Retina (tissue), 1 donor: ENCODE measurements at regions not wholly inside any gene's neighbourhood (a gene's known extent, or its start where the extent isn't known, plus 50 kb on each side); places are given as distances from the start of the nearest gene placed in this dataset.

Experiments
- DNase-seq: peaks from one replicate; pipeline ENCODE4 v3.0.0-alpha.2; 2016

DNA sequence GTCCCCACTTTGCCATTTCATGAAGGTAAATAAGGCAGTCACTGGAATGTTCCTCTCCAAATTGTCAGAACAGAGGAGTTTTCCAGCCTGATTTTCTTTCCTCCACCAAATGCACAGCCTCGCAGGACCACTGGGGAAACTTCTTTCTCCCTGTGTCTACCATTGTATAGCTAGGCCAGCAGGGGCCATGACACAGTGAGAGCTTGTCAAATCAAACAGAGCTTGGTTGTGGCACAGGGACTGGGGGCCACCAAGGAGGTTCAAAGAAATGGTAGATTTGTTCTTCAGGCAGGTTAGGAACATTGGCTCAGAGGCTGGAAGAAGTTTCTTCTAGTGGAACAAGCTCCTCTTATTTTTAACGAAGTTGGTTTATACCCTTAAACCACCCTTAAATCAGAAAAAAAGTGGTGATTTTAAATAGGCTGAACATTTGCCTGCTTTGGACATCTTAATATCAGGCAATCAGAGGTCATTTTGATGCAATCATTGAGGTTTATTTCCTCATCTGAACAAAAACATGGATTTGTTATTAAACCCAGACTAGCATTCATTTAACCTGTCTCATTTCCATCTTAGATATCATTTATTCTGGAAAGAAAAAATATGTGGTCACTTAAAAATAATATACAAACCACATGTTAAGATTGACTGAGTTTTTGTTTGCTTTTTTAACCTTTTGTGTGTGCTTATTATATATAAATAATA is 105.6 kb downstream of the GTPBP8 start:
- no peak for DNase-seq

DNA sequence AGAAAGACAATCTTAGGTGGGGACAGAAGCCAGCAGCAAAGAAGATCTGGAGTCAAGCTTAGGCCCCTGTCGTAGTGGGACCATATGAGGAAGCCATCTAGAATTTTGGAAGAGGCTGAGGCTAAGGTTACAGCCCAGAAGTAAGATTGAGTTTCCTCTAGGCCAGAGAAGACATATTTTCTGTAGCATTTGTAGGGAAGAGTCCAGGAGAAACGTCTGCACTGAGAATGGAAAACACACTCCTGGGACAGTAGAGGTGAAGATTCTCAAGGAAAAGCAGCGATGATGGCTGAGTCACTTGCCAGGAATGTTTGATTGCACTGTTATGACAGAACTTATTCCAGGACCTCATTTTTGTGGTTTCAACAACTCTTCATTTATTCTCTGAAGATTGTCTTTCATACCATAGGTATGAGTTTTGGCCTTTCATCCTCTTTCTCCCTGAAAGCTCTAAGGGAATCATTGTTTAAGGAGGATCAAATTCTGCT is 107.2 kb downstream of the GTPBP8 start:
- no peak for DNase-seq

DNA sequence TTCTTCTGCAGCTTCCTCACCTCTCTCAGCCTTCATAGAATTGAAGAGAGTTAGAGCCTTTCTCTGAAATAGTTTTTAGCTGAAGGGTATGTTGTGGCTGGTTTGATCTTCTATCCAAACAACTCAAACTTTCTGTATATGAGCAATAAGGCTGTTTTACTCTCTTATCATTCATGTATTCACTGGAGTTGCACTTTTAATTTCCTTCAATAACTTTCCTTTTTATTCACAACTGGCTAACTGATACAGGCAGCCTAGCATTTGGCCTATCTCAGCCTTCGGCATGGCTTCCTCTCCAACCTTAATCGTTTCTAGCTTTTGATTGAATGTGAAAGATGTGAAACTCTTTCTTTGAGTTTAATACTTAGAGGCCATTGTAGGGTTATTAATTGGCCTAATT is 109.3 kb downstream of the GTPBP8 start:
- no peak for DNase-seq

DNA sequence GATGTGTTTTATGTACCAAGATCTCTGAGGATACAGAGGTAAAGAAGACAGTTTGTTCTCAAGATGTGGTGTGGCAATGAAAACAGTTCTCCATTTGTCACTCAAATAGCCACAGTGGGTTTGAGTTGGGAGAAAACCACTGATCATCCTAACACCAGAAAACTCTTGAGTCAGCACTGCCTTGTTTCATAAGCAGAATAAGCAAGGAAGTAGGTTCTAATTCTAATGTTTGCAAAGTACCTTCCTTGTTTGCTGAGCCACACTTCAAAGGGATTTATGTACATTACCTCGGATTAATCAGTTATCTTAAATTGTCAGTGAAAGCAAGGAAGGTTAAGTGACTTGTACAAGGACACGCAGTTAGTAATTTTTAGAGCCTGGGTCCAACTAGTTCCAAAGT is 107.8 kb upstream of the BOC start:
- DNase-seq = no peak

DNA sequence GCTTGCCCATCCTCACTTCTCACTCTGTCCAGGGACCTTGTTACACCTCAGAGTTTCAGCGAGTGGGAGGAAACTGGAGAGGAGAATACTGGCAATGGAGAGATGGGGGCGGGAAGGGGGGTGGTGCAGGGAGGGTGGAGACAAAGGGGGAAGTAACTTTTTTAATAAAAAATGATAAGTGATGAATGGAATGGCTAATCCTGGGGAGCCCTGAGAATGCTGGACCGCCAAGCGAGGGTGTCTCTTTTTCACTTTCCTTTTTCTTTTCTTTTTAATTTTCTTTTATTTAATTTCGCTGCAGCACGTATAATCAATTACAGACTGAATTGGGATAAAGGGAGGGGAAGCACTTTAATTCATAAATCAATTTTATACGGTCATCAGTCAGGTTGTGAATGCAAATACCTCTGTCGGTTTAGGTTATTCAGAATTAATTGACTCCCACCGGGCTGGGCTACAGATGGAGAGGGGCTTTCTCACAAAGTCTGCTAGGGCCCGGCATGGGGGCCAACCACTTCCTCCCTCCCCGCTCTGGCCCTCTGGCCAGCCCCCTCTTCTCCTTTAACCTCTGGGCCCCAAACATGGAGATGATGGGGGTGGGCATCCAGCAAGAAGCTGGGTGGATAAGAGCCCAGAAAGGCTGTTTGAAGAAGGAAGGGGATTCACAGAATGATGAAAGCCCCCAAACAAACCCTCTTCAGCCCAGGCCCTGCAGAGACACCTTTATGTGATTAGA is 106.8 kb upstream of the BOC start:
- DNase-seq = peak; percentile 56

DNA sequence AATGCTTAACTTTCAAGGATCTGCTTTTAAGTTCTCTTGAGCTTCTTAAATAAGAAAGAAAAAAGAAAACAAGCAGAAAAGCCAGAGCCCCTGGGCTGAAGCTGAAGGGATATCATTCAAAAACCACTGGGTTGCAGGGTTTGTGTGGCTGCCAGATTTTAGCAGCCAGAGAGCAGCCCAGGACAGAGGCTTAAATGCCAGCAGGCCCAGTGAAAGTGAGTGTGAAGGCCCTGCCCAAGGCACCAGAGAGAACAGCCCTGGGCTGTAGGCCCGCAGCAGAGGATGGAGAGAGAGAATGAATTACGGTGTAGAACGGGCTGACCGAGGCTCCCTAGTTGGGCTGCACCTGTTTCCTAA is 106.3 kb upstream of the BOC start:
- DNase-seq = no peak

DNA sequence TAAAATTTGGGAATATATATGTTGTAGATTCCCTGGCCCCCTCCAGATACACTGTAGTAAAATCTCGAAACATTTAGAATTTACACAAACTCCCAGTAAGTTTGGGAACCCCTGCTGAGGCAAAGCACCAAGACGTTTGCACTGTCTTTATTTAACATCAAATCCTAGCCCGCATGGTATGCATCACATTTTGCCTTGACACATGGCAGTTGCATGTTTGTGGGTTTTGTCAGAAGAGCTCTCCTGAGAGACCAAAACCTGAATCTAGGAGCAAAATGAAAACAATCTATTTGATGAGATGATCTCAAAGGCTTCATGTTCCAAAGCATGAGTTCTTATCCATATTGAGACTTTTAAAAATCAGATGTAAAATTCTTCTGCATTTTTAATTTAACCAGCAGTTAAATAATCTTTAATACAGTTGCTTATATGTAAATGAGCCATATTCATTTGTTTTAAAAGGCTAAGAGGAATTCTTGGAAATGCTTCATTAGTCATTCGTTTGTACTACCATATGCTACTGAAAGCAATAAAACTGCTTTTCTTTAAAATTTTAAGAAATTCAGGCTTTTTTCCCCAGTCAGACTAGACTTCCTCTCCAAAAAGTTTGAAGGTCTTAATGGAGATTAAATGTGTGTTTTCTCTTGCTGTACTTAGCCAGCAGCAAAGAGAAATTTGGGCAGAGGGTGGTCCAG is 105.2 kb upstream of the BOC start:
- no peak for DNase-seq

DNA sequence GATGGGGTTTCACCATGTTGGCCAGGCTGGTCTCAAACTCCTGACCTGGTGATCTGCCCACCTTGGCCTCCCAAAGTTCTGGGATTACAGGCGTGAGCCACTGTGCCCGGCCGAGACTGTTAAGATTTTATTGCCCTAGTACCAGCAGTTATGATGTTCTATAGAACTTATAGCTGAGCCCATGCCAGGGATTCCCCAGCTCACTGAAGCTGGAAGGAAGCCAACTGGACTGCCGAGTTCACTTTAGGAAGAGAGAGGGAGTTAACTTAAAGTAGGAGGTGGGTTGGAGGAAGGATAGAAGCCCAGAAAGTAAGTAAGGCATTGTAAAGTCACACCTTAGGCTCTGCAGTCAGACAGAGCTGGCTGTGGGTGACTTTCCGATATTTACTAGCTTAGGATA is 101.1 kb upstream of the BOC start:
- DNase-seq = no peak

DNA sequence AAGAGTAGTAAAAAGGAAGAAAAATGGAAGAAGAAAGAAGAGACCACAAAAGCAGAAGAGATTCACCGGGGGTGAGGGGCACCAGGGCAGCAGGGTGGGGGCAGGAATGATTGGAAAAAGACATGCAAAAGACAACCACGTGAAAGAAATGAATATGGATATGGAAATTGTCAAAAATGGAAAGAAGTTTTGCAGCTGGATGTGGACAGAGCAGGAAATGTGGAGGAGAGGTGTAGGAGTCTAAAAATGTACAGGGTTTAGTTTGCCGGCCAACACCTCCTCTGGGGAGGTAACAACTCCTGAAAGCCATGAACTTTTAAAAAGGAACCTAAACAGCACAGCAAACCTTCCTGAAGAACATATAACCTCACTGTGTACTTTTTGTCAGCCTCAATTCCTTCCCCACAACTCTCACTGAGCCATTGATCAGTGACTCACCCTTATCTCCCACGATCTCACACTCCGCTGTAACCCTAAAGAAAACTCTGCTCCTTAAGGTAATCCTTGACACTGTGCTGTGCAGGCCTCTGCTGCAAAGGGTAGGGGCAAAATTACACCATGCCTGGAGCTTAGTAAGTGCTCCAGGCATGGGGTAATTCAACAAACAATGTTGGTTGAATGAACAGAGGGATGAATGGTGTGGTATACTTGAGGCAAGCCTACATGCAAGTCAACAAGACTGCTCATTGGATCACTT is 100.2 kb upstream of the BOC start:
- DNase-seq = no peak

DNA sequence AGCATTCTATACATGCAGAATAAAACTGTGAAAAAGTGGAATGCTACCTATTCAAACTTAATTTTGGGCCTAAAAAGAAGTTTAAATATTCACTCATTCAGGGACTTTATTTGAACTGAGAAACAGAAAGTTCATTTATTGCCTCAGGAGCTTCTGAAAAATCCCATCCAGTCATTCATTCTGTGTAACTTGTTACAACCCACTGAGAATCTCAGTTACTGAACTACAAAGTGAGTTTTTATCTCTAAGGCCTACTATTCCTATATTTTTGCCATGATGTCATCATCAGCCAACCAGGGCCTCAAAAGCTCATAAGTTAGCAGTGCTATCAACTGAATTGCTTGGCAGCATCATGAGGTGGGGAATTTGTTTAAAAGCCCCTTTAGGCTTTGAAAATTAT is 98.0 kb upstream of the BOC start:
- no peak for DNase-seq

DNA sequence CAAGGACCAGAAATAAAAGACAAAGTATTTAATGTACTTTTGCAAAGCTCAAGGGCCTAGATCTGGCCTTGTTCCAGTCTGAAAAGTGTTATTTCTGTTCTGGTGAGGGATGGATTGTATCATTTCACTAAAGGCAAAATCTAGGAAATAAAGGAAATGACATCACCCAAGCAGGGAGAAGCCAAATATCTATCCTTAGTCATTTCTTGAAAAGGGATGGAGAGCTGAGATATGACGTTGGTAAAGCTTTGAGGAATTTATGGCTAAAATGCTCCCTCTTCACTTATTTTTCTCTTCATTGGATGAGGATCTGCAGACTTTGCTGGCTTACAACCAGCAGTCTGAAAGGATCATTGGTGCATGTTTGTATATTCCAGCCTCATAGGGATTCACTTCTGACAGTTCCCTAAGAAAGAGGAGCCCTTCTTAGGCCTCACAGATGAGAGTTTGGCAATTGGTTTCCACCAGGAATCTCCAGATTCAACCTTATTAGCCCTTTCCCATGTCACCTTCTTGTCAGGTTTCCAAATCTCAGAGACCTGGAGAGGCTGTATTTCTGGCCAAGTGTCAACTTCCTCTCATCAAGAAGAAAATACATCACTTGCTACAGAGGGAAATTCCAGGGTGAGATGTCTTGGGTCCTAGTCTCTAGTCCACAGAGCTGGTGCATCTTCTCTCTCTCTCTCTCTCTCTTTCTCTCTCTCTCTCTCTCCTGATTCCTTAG is 93.7 kb upstream of the BOC start:
- no peak for DNase-seq

DNA sequence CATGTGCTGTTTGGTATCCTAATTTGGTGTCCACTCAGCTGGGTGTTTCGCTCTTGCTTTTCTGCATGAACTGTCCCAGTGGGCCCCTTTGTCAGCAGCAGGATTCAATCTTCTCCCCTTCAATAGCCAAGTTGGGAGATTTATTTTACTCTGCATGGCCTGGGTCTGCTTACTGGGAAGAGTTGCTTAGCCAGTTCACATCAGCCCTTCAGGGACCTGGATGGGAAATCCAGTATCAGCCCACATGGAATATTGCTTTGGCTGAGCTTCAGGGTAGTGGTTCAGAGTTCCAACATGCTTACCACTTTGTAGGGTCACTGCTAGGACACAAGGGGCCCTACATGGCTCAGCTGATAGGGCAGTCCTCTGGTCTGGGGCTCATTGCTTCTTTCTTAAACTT is 93.0 kb upstream of the BOC start:
- no peak for DNase-seq

DNA sequence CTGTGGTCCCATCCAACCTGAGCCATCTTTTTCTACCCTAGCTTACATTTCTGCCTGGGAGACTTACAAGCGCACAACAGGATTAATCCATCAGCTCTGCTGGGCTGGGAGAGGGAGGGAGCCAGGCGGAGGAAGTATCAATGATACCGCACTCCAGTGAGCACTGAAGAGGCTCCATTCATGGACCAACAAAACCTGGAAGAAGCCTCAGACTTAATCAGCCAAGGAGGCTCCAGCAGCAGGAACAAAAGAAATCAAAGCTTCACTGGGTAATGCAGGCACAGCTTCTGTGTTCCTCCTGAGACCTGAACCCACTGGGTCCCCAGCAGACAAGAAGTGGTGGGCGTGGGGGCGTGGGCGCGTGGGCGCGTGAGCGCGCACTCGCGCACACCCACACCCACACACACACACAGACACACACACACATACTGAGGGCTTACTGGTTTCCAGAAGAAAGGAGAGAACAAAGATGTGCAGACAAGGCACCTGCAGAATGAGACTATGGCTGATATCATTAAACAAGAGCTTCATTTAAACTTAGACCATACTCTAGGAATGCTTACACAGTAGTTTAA is 87.0 kb upstream of the BOC start:
- DNase-seq = peak; percentile 60

DNA sequence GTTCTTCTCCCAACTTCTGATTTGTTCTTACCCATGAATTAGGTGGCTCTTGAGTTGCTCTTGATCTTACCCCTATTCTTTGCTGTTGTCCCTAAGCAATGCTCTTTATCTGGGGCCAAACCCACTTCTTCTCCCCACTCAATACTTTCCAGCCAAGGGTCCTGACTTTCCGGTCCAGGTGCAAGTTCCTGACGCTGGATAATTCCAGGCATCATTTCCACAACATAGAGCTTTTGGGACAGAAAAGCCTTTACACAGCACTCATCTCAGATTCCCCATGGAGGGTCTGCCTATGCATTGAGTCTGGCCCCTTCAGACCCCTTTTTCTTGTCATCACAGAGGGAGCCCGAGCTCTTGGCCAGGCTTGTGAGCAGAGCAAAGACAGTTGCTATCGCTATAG is 85.4 kb upstream of the BOC start:
- no peak for DNase-seq

DNA sequence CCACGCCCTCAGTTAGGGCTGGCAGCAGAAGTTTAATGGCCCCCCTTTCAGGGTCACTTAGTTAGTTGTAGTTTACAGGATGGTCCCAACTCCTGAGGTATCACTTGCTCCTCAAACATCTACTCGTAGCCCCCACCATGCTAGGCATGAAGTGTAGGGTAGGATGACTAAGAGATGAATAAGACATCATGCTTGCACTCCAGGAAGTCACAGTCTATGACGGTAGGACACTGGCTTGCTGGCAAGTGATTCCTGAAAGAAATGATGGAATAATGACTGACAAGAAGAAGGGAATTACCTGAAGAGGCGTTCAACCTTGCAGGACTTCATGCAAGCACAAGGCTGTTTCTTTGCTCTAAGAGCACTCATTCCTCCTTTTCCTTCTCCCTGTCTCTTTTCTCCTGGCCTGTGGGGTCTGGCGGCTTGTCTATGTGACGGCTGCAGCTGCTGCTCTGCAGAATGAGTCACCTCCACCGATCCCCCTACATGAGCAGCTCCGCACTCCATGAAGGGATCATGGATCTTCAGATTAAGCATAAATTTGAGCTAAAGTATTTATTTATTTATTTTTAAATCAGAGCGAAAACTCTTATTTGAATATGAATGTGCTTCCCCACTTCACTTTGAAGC is 82.9 kb upstream of the BOC start:
- no peak for DNase-seq

DNA sequence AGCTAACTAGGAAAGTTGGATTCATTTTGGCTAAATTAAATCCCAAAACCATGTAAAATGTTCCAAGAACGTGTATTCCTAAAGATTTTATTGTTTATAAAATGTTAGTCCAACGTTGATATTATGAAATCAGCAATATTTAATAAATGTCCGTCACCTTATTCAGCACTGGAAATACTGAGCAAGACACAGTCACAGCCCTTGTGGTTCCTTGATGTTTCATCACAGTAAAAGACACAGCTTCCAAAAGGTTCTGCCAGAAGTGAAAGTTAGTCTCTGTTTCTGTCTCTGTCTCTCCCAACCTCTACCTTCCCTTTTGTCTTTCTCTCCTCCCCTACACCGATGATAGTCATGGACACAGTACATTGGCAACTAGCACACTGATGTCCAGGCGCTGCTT is 82.2 kb upstream of the BOC start:
- DNase-seq = no peak

DNA sequence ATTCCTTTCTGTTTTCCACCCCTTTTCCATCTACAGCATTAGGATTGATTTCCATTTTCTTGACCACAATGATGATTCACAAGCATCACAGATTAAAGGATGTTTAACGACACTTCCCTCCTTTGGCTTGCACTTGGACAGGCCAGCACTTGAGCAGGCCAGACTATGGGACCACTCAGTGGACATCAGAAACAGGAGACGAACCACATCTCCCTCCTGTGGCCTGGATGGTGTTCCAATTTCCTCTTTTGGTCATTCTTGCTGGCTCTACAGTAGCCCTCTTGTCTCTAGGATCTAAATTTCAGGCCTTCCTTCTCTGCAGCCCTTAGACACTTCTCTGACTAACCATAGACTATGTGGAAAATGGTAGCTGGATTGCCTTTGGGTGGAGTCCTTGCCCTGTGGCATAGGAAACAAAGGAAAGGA is 78.8 kb upstream of the BOC start:
- no peak for DNase-seq

DNA sequence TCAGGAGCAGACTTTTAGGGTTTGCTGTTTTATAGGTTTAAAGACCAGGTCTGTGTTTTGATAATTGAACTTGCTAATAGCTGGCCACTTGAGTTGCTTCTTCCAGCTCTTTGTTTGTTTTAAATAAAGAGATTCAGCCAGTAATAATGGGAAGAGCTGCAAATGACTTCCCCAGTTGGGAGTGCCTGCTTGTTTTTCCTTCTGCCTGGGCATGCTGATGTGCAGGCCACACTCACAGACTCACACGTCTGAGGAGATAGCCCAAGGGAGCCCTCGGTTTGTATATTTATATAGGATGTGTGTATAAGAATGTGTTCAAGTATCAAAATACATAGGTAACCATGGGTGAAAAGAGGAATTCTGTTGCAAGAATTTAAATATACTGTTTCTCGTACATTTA is 78.2 kb upstream of the BOC start:
- DNase-seq = no peak

DNA sequence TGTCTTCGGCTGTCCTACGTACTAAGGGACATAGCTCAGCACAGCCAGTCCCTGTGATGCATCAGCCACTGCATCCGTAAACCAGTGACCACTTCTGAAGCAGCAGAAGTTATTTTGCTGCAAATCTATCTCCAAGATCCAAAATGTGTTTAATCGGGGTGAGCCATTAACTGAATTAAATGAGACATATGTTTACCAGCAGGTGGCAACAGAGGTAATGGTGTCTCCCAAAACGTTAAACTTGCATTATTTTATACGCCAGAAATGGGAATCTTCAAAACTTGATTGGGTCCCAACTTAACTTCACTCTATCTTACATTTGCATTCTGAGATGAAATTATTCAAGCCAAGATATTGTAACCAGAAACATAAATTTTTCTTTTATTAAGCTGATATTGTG is 75.3 kb upstream of the BOC start:
- DNase-seq = peak; percentile 22

DNA sequence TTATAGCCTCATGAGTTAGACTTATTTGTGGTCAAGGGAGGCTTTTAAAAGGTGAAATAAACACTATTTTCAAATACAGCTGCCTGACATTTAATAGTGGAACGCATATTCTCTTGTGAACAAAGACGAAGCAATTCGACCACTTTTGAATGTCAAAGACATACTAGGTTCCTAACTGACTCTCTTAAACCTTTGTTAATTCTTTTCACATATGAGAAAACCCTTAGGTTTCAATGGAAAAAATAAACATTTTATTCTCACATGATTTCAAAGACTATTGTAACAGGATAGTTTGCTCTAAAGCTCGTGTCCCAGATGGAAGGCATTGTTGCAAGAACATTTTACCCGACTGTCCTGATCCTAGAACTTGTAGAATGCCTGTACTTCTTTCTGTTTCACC is 74.8 kb upstream of the BOC start:
- no peak for DNase-seq

DNA sequence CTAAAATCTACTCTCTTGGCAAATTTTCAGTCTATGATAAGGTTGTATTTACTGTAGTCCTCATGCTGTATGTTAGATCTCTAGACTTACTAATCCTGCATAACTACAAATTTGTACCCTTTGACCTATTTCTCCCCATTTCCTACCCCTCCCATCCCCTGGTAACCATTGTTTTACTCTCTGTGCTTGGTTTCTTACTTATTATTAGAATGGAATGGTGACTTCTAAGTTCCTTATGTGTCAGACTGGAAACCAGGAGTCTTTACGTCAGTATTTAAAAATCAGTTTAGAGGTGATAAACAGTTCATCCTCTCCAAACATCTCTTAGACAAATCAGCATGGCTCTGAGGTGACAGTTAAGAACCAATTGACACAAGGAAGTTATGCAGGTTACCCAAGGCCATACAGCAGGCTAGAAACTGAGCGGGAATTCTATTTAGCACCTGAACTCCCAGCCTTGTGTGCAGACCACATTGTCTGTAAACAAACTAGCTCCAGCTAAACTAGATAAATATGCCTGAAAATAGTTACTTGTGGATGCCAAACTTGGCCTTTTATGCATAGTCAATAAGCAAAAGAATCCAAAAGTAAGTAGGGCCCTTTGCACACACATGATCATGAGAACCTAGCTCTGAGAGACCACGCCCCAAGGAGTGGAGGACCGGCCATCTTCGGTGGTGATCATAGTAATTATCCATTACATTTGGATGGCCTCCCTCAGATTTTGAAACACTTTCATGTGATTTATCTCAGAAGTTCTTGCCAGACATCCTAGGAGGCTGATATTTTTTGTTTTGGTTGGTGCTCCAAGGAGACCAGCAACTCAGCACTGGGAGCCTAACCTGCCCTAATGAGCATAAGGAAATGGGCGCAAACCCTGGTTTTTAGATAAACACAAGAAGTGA is 72.3 kb upstream of the BOC start:
- DNase-seq = no peak
